ENCODE measurements at regions not wholly inside any gene's neighbourhood (a gene's known extent, or its start where the extent isn't known, plus 50 kb on each side); places are given as distances from the start of the nearest gene placed in this dataset.

GRCh38 chr9:20016611-20017010 lies 227.8 kb upstream of the SLC24A2 start:
- DNase-seq (ENCODE audit: insufficient read length, low spot score) (no peak), FAIRE-seq (no peak)
- no peak for TF ChIP-seq CTCF (IDR thresholded peaks at IDR 0.05; ENCODE audit: insufficient read depth, missing control alignments)

GRCh38 chr9:20015427-20015931 lies 226.6 kb upstream of the SLC24A2 start:
- no peak for FAIRE-seq
- DNase-seq (ENCODE audit: insufficient read length, low spot score), result no peak
- TF ChIP-seq CTCF (IDR thresholded peaks at IDR 0.05; ENCODE audit: insufficient read depth, missing control alignments), result no peak

GRCh38 chr9:20014168-20014567 lies 225.3 kb upstream of the SLC24A2 start:
- FAIRE-seq (no peak), DNase-seq (ENCODE audit: insufficient read length, low spot score) (no peak)
- TF ChIP-seq CTCF (IDR thresholded peaks at IDR 0.05; ENCODE audit: insufficient read depth, missing control alignments), result no peak

GRCh38 chr9:20012232-20012631 lies 223.4 kb upstream of the SLC24A2 start:
- FAIRE-seq, result no peak
- no peak for DNase-seq (ENCODE audit: insufficient read length, low spot score)

GRCh38 chr9:20009606-20010005 lies 220.8 kb upstream of the SLC24A2 start:
- no peak for TF ChIP-seq CTCF (IDR thresholded peaks at IDR 0.05; ENCODE audit: insufficient read depth, missing control alignments)
- DNase-seq (ENCODE audit: insufficient read length, low spot score) (no peak), FAIRE-seq (no peak)

More at GRCh38 chr9:20012232-20012631, 223.4 kb upstream of the SLC24A2 start:
- no peak for TF ChIP-seq CTCF (IDR thresholded peaks at IDR 0.05; ENCODE audit: insufficient read depth, missing control alignments)

GRCh38 chr9:20002011-20002410 lies 213.2 kb upstream of the SLC24A2 start:
- DNase-seq (ENCODE audit: insufficient read length, low spot score) (no peak), FAIRE-seq (no peak)
- TF ChIP-seq CTCF (IDR thresholded peaks at IDR 0.05; ENCODE audit: insufficient read depth, missing control alignments), result no peak

- no peak for TF ChIP-seq CTCF (IDR thresholded peaks at IDR 0.05; ENCODE audit: insufficient read depth, missing control alignments)
- DNase-seq (ENCODE audit: insufficient read length, low spot score), result no peak
- no peak for FAIRE-seq
These were observed 212.2 kb upstream of the SLC24A2 start for GRCh38 chr9:20001058-20001457.

Measured in D721Med (cell line).